Astrocyte (in vitro differentiated cells and primary cell): ENCODE measurements at regions not wholly inside any gene's neighbourhood (a gene's known extent, or its start where the extent isn't known, plus 50 kb on each side); places are given as distances from the start of the nearest gene placed in this dataset.

Experiments
- DNase-seq: peaks from one replicate; pipeline ENCODE4 v3.0.0-alpha.2; 2010; ENCODE audit warnings: low read depth
- FAIRE-seq: peaks from 2 replicates; lab custom pipeline; 2011; peaks lifted over from hg19 to GRCh38; lab: Jason Lieb, UNC
- H2AFZ ChIP-seq: 2 replicates; pipeline ENCODE4 v1.6.0; 2012; ENCODE audit warnings: low read depth, low read length, inconsistent platforms
- H3K27ac ChIP-seq: 2 replicates; pipeline ENCODE4 v1.5.1; 2011; ENCODE audit warnings: low read depth, low read length, inconsistent platforms
- H3K27me3 ChIP-seq: 2 replicates; pipeline ENCODE4 v1.6.0; 2011; ENCODE audit warnings: low read length, inconsistent platforms; ENCODE audit not compliant: insufficient read depth
- H3K36me3 ChIP-seq: 2 replicates; pipeline ENCODE4 v1.5.1; 2011; ENCODE audit warnings: low read length, inconsistent platforms; ENCODE audit not compliant: insufficient read depth
- H3K4me1 ChIP-seq: 2 replicates; pipeline ENCODE4 v1.5.1; 2011; ENCODE audit warnings: low read length, inconsistent platforms; ENCODE audit not compliant: insufficient read depth
- H3K4me2 ChIP-seq: 2 replicates; pipeline ENCODE4 v1.6.0; 2012; ENCODE audit warnings: low read length, inconsistent platforms
- H3K4me3 ChIP-seq: 2 replicates; pipeline ENCODE4 v1.5.1; 2011; ENCODE audit warnings: low read depth, mild to moderate bottlenecking, low read length, inconsistent platforms; ENCODE audit not compliant: insufficient read depth
- H3K79me2 ChIP-seq: 2 replicates; pipeline ENCODE4 v1.6.0; 2012; ENCODE audit warnings: mild to moderate bottlenecking, low read length, inconsistent platforms; ENCODE audit not compliant: insufficient read depth
- H3K9ac ChIP-seq: 2 replicates; pipeline ENCODE4 v1.6.0; 2012; ENCODE audit warnings: mild to moderate bottlenecking, low read length, inconsistent platforms
- H3K9me3 ChIP-seq: 2 replicates; pipeline ENCODE4 v1.5.1; 2012; ENCODE audit warnings: low read depth, mild to moderate bottlenecking, low read length, inconsistent platforms; ENCODE audit not compliant: insufficient read depth
- H4K20me1 ChIP-seq: 2 replicates; pipeline ENCODE4 v1.6.0; 2012; ENCODE audit warnings: low read length, inconsistent platforms; ENCODE audit not compliant: insufficient read depth
- H3K27ac Mint-ChIP-seq: one replicate; pipeline ENCODE4 v1.8.0; 2021; ENCODE audit warnings: mild to moderate bottlenecking, mixed read lengths; ENCODE audit not compliant: unreplicated experiment
- H3K27me3 Mint-ChIP-seq: one replicate; pipeline ENCODE4 v1.8.0; 2021; ENCODE audit warnings: low read depth, mixed read lengths; ENCODE audit not compliant: unreplicated experiment
- H3K36me3 Mint-ChIP-seq: one replicate; pipeline ENCODE4 v1.8.0; 2021; ENCODE audit warnings: low read depth, mixed read lengths; ENCODE audit not compliant: unreplicated experiment
- H3K4me1 Mint-ChIP-seq: one replicate; pipeline ENCODE4 v1.8.0; 2021; ENCODE audit warnings: low read depth, mixed read lengths; ENCODE audit not compliant: unreplicated experiment
- H3K4me3 Mint-ChIP-seq: one replicate; pipeline ENCODE4 v1.8.0; 2021; ENCODE audit warnings: mild to moderate bottlenecking, moderate library complexity, mixed read lengths; ENCODE audit not compliant: unreplicated experiment
- H3K9me3 Mint-ChIP-seq: one replicate; pipeline ENCODE4 v1.8.0; 2021; ENCODE audit warnings: mild to moderate bottlenecking, mixed read lengths; ENCODE audit not compliant: unreplicated experiment
- CTCF ChIP-seq: IDR thresholded peaks from 2 replicates; pipeline ENCODE4 v1.5.1; 2011; ENCODE audit warnings: low read depth, mild to moderate bottlenecking, inconsistent platforms, low read length, moderate library complexity; ENCODE audit not compliant: insufficient read depth
- EZH2 ChIP-seq: IDR thresholded peaks from 2 replicates; pipeline ENCODE4 v1.6.1; 2012; ENCODE audit warnings: mild to moderate bottlenecking, low read length, inconsistent platforms; ENCODE audit not compliant: insufficient read depth

- no peak overlapping the region for H2AFZ ChIP-seq
- no peak overlapping the region for H3K4me2 ChIP-seq
- no peaks in the 10 kb centered on the region for H3K36me3 ChIP-seq
- H3K27ac Mint-ChIP-seq = no peak overlapping the region
- no peaks in the 10 kb centered on the region for H3K36me3 Mint-ChIP-seq
- H3K9me3 ChIP-seq = no peaks in the 10 kb centered on the region
- FAIRE-seq (no peak), DNase-seq (no peak)
- no peak for TF ChIP-seq EZH2
- TF ChIP-seq CTCF = no peak
- no peak overlapping the region for H3K9ac ChIP-seq
- no peaks in the 10 kb centered on the region for H4K20me1 ChIP-seq
- H3K4me3 ChIP-seq = no peak overlapping the region
- H3K4me1 ChIP-seq = peaks cover 7% of the 10 kb centered on the region
- peaks cover 4% of the 10 kb centered on the region for H3K4me1 Mint-ChIP-seq
- H3K27ac ChIP-seq = no peak overlapping the region
- H3K9me3 Mint-ChIP-seq = peaks cover 1% of the 10 kb centered on the region
- peaks cover 25% of the 10 kb centered on the region for H3K27me3 Mint-ChIP-seq
- H3K79me2 ChIP-seq = no peaks in the 10 kb centered on the region
- no peaks in the 10 kb centered on the region for H3K27me3 ChIP-seq
- H3K4me3 Mint-ChIP-seq = no peak overlapping the region
Observed at GRCh38 chr22:44438481-44439131, 59.4 kb downstream of the RTL6 start.

- no peaks in the 10 kb centered on the region for H4K20me1 ChIP-seq
- no peak overlapping the region for H3K4me2 ChIP-seq
- no peaks in the 10 kb centered on the region for H3K9me3 ChIP-seq
- Mint-ChIP-seq H3K36me3 (no peaks in the 10 kb centered on the region), H3K4me1 (peaks cover 4% of the 10 kb centered on the region), H3K9me3 (peaks cover 1% of the 10 kb centered on the region), H3K27ac (no peak overlapping the region), H3K4me3 (no peak overlapping the region), H3K27me3 (peaks cover 21% of the 10 kb centered on the region)
- peak overlapping the region; percentile 62 for H2AFZ ChIP-seq
- TF ChIP-seq EZH2 = no peak
- H3K9ac ChIP-seq = no peak overlapping the region
- peaks cover 1% of the 10 kb centered on the region for H3K27me3 ChIP-seq
- no peak overlapping the region for H3K27ac ChIP-seq
- no peaks in the 10 kb centered on the region for H3K79me2 ChIP-seq
- H3K36me3 ChIP-seq = no peaks in the 10 kb centered on the region
- H3K4me1 ChIP-seq = peaks cover 7% of the 10 kb centered on the region
- FAIRE-seq (no peak), DNase-seq (no peak)
- no peak overlapping the region for H3K4me3 ChIP-seq
Observed at GRCh38 chr22:44438056-44438455, 60.0 kb downstream of the RTL6 start.

- peaks cover 1% of the 10 kb centered on the region for H3K9me3 Mint-ChIP-seq
- H3K36me3 ChIP-seq = no peaks in the 10 kb centered on the region
- no peaks in the 10 kb centered on the region for H3K79me2 ChIP-seq
- H3K27ac Mint-ChIP-seq = no peak overlapping the region
- FAIRE-seq = no peak
- peaks cover 19% of the 10 kb centered on the region for H3K27me3 Mint-ChIP-seq
- TF ChIP-seq EZH2 = no peak
- TF ChIP-seq CTCF = no peak
- H4K20me1 ChIP-seq = no peaks in the 10 kb centered on the region
- H2AFZ ChIP-seq = peak overlapping the region; percentile 62
- H3K4me3 Mint-ChIP-seq = no peak overlapping the region
- no peaks in the 10 kb centered on the region for H3K9me3 ChIP-seq
- H3K27ac ChIP-seq = no peak overlapping the region
- no peak overlapping the region for H3K4me2 ChIP-seq
- peaks cover 3% of the 10 kb centered on the region for H3K27me3 ChIP-seq
- H3K4me1 ChIP-seq = peaks cover 7% of the 10 kb centered on the region
- no peak overlapping the region for H3K9ac ChIP-seq
- H3K36me3 Mint-ChIP-seq = no peaks in the 10 kb centered on the region
- peaks cover 4% of the 10 kb centered on the region for H3K4me1 Mint-ChIP-seq
- no peak overlapping the region for H3K4me3 ChIP-seq
- peak; percentile 58 for DNase-seq
Observed at GRCh38 chr22:44437216-44438055, 60.6 kb downstream of the RTL6 start.
